MM.1S (cell line): ENCODE measurements at regions not wholly inside any gene's neighbourhood (a gene's known extent, or its start where the extent isn't known, plus 50 kb on each side); places are given as distances from the start of the nearest gene placed in this dataset.
"Not testable (repeated sequence)": the region's sequence is repeated elsewhere in the genome, so short reads cannot be mapped to it uniquely, and the experiment has no call there.

ENCODE experiments used
- DNase-seq: peaks from one replicate; pipeline ENCODE4 v3.0.0-alpha.2; 2015
- H2AFZ ChIP-seq: fragments of 300-600 bp; sonication (generic); 2 replicates; pipeline ENCODE4 v1.6.0; 2016; ENCODE audit warnings: antibody characterized with exemption, low read length
- H3F3A ChIP-seq: fragments of 300-600 bp; sonication (generic); 2 replicates; pipeline ENCODE4 v1.6.1; 2016; ENCODE audit warnings: mild to moderate bottlenecking, antibody characterized with exemption, low read length, moderate library complexity, mixed read lengths; ENCODE audit not compliant: insufficient read depth
- H3K27ac ChIP-seq: fragments of 300-600 bp; sonication (generic); 2 replicates; pipeline ENCODE4 v1.5.1; 2016; ENCODE audit warnings: mild to moderate bottlenecking, low read length
- H3K27me3 ChIP-seq: fragments of 300-600 bp; sonication (generic); replicated peaks from 2 replicates; pipeline ENCODE4 v1.6.0; 2016; ENCODE audit warnings: low read length; ENCODE audit not compliant: insufficient read depth
- H3K36me3 ChIP-seq: fragments of 300-600 bp; sonication (generic); replicated peaks from 2 replicates; pipeline ENCODE4 v1.6.1; 2016; ENCODE audit warnings: mild to moderate bottlenecking, low read length, mixed read lengths; ENCODE audit not compliant: insufficient read depth
- H3K4me1 ChIP-seq: fragments of 300-600 bp; sonication (generic); 2 replicates; pipeline ENCODE4 v1.6.1; 2016; ENCODE audit warnings: low read length, mixed read lengths
- H3K4me2 ChIP-seq: fragments of 300-600 bp; sonication (generic); 2 replicates; pipeline ENCODE4 v1.6.0; 2016; ENCODE audit warnings: low read depth, low read length
- H3K4me3 ChIP-seq: fragments of 300-600 bp; sonication (generic); 2 replicates; pipeline ENCODE4 v1.5.1; 2016; ENCODE audit warnings: low read length, mixed read lengths
- H3K79me2 ChIP-seq: fragments of 300-600 bp; sonication (generic); 2 replicates; pipeline ENCODE4 v1.6.1; 2016; ENCODE audit warnings: mixed run types, low read length, mixed read lengths
- H3K9ac ChIP-seq: fragments of 300-600 bp; sonication (generic); 2 replicates; pipeline ENCODE4 v1.6.1; 2016; ENCODE audit warnings: low read length, mixed read lengths
- H3K9me2 ChIP-seq: fragments of 300-600 bp; sonication (generic); replicated peaks from 2 replicates; pipeline ENCODE4 v1.6.1; 2016; ENCODE audit warnings: mild to moderate bottlenecking, low read length, mixed read lengths; ENCODE audit not compliant: insufficient read depth
- H3K9me3 ChIP-seq: fragments of 300-600 bp; sonication (generic); replicated peaks from 2 replicates; pipeline ENCODE4 v1.6.1; 2016; ENCODE audit warnings: mild to moderate bottlenecking, low read length, mixed read lengths; ENCODE audit not compliant: insufficient read depth
- H4K20me1 ChIP-seq: fragments of 300-600 bp; sonication (generic); 2 replicates; pipeline ENCODE4 v1.6.1; 2016; ENCODE audit warnings: mild to moderate bottlenecking, low read length, moderate library complexity, mixed read lengths; ENCODE audit not compliant: insufficient read depth
- EZH2 ChIP-seq: fragments of 300-600 bp; sonication (generic); optimal IDR thresholded peaks from 2 replicates; pipeline ENCODE3; 2017; ENCODE audit warnings: low read depth, mild to moderate bottlenecking, antibody characterized with exemption, low read length, mixed read lengths
- EZH2phosphoT487 ChIP-seq: fragments of 300-600 bp; sonication (generic); IDR thresholded peaks from 2 replicates; pipeline ENCODE4 v1.6.1; 2018; ENCODE audit warnings: antibody characterized with exemption, low read length
- TF ChIP-seq, protein P1 (sequence below): fragments of 300-600 bp; sonication (generic); IDR thresholded peaks from 2 replicates; pipeline ENCODE4 v1.5.1; 2016; ENCODE audit warnings: antibody characterized with exemption, low read length, mixed read lengths

DNA sequence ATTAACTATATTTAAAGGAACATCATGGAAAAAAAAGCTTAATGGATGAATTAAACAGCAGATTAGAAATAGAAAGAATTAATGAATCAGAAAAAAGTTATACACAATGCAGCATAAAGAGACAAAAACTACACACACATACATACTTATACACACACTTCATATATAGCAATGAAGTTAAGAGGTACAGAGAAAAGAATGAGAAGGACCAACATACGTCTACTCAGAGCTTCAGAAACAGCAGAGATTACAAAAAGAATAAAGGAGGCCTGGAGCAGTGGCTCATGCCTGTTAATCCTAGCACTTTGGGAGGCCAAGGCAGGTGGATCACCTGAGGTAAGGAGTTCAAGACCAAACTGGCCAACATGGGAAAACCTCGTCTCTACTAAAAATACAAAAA lies 133.9 kb upstream of the TNPO1 start:
- Histone ChIP-seq H3F3A (no peaks in the 10 kb centered on the region), H3K4me3 (no peak overlapping the region), H2AFZ (no peak overlapping the region), H3K9ac (no peak overlapping the region), H3K79me2 (no peaks in the 10 kb centered on the region), H3K4me1 (no peaks in the 10 kb centered on the region), H3K27ac (no peak overlapping the region), H3K9me3 (no peaks in the 10 kb centered on the region), H3K9me2 (no peaks in the 10 kb centered on the region), H3K27me3 (no peaks in the 10 kb centered on the region), H4K20me1 (no peaks in the 10 kb centered on the region), H3K36me3 (no peaks in the 10 kb centered on the region), H3K4me2 (no peak overlapping the region)
- no peak for DNase-seq
- TF ChIP-seq, protein P1, sequence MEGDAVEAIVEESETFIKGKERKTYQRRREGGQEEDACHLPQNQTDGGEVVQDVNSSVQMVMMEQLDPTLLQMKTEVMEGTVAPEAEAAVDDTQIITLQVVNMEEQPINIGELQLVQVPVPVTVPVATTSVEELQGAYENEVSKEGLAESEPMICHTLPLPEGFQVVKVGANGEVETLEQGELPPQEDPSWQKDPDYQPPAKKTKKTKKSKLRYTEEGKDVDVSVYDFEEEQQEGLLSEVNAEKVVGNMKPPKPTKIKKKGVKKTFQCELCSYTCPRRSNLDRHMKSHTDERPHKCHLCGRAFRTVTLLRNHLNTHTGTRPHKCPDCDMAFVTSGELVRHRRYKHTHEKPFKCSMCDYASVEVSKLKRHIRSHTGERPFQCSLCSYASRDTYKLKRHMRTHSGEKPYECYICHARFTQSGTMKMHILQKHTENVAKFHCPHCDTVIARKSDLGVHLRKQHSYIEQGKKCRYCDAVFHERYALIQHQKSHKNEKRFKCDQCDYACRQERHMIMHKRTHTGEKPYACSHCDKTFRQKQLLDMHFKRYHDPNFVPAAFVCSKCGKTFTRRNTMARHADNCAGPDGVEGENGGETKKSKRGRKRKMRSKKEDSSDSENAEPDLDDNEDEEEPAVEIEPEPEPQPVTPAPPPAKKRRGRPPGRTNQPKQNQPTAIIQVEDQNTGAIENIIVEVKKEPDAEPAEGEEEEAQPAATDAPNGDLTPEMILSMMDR: no peak
- no peak for TF ChIP-seq EZH2phosphoT487
- no peak for TF ChIP-seq EZH2

DNA sequence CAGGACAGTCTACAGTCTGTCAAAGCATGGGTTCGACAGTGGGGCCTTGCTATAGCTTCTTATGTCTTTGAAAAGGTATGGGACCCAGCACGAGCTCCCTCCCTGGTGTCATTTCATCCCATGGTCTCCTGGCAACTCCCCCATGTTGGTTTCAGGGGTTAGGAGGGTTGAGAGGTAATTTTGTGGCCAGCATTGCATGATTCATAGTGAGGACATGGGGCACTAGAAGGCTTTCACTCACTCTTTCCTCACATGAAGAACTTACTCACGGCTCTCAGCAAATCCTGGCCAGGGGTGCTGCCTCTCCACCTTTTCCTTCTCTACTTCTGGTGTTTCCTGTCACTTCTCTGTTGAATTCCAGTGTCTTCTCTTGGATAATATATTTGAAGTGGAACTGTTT lies 134.7 kb upstream of the TNPO1 start:
- no peak for DNase-seq
- TF ChIP-seq, protein P1: no peak
- TF ChIP-seq EZH2 (no peak), EZH2phosphoT487 (no peak)
- no peak overlapping the region for H3K9ac ChIP-seq
- no peak overlapping the region for H3K27ac ChIP-seq
- H3K4me1 ChIP-seq: no peaks in the 10 kb centered on the region
- H3K4me3 ChIP-seq: no peak overlapping the region
- H3K4me2 ChIP-seq: no peak overlapping the region
- H2AFZ ChIP-seq: no peak overlapping the region
- no peaks in the 10 kb centered on the region for H3K9me3 ChIP-seq
- no peaks in the 10 kb centered on the region for H3K36me3 ChIP-seq
- no peaks in the 10 kb centered on the region for H4K20me1 ChIP-seq
- no peaks in the 10 kb centered on the region for H3K79me2 ChIP-seq
- no peaks in the 10 kb centered on the region for H3K9me2 ChIP-seq
- no peaks in the 10 kb centered on the region for H3F3A ChIP-seq
- no peaks in the 10 kb centered on the region for H3K27me3 ChIP-seq

DNA sequence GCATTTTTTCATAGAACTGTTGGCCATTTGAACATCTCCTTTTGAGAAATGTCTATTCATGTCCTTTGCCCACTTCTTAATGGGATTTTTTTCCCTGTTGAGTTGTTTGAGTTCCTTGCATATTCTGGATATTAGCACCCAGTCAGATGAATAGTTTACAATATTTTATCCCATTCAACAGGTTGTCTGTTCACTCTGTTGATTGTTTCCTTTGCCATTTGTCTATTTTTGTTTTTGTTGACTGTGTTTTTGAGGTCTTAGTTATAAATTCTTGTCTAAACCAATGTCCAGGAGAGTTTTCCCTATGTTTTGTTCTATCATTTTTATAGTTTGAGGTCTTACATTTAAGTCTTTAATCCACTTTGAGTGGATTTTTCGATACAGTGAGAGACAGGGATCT lies 139.0 kb upstream of the TNPO1 start:
- H3F3A ChIP-seq: no peaks in the 10 kb centered on the region
- no peaks in the 10 kb centered on the region for H3K79me2 ChIP-seq
- H3K9me2 ChIP-seq: no peaks in the 10 kb centered on the region
- no peak overlapping the region for H3K4me2 ChIP-seq
- no peak overlapping the region for H3K9ac ChIP-seq
- no peaks in the 10 kb centered on the region for H3K27me3 ChIP-seq
- no peak for DNase-seq
- H3K4me1 ChIP-seq: no peaks in the 10 kb centered on the region
- no peak overlapping the region for H2AFZ ChIP-seq
- no peaks in the 10 kb centered on the region for H3K9me3 ChIP-seq
- H3K27ac ChIP-seq: no peak overlapping the region
- H4K20me1 ChIP-seq: no peaks in the 10 kb centered on the region
- no peak for TF ChIP-seq EZH2
- TF ChIP-seq, protein P1: no peak
- no peak for TF ChIP-seq EZH2phosphoT487
- H3K4me3 ChIP-seq: no peak overlapping the region
- H3K36me3 ChIP-seq: no peaks in the 10 kb centered on the region

DNA sequence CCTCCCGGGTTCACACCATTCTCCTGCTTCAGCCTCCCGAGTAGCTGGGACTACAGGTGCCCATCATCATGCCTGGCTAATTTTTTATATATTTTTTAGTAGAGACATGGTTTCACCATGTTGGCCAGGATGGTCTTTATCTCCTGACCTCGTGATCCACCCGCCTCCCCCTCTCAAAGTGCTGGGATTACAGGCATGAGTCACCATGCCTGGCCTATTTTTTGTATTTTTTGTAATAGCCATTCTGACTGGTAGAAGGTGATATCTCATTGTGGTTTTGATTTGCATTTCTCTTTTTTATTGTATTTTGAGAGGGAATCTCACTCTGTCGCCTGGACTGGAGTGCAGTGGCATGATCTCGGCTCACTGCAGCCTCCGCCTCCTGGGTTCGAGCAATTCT lies 139.6 kb upstream of the TNPO1 start:
- not testable (repeated sequence) for DNase-seq, H3K9ac ChIP-seq, H3K36me3 ChIP-seq

More for the DNA sequence above, 139.6 kb upstream of the TNPO1 start:
- not testable (repeated sequence) for H3K27ac ChIP-seq, H4K20me1 ChIP-seq, H3K4me3 ChIP-seq, H3K4me2 ChIP-seq, H3K9me3 ChIP-seq, H3K27me3 ChIP-seq, H2AFZ ChIP-seq, H3K9me2 ChIP-seq, H3F3A ChIP-seq, H3K4me1 ChIP-seq, H3K79me2 ChIP-seq
